ENCODE measurements at regions not wholly inside any gene's neighbourhood (a gene's known extent, or its start where the extent isn't known, plus 50 kb on each side); places are given as distances from the start of the nearest gene placed in this dataset.
"Not testable (repeated sequence)": the region's sequence is repeated elsewhere in the genome, so short reads cannot be mapped to it uniquely, and the experiment has no call there.

GRCh38 chr2:72024451-72025175, 123.0 kb downstream of the CYP26B1 start:
- no peak for DNase-seq (ENCODE audit: low read depth, low spot score)
- in situ Hi-C loops (cut with HindIII; ENCODE audit: low sequenced_read_pairs), result no loop called here
- no peak overlapping the region for H3K4me3 ChIP-seq (ENCODE audit: low read depth, low read length)
- TF ChIP-seq CTCF (IDR thresholded peaks at IDR 0.05; ENCODE audit: low read depth, low read length), result no peak

- no peak overlapping the region for H3K4me3 ChIP-seq (ENCODE audit: low read depth, low read length)
- in situ Hi-C loops (cut with HindIII; ENCODE audit: low sequenced_read_pairs), result no loop called here
- TF ChIP-seq CTCF (IDR thresholded peaks at IDR 0.05; ENCODE audit: low read depth, low read length), result no peak
- DNase-seq (ENCODE audit: low read depth, low spot score), result no peak
These were observed 123.8 kb downstream of the CYP26B1 start for GRCh38 chr2:72023678-72024390.

GRCh38 chr2:72021371-72021770, 126.3 kb downstream of the CYP26B1 start:
- H3K4me3 ChIP-seq (ENCODE audit: low read depth, low read length); DNase-seq (ENCODE audit: low read depth, low spot score); in situ Hi-C loops (cut with HindIII; ENCODE audit: low sequenced_read_pairs): not testable (repeated sequence)

- in situ Hi-C loops (cut with HindIII; ENCODE audit: low sequenced_read_pairs), result no loop called here
- no peak for DNase-seq (ENCODE audit: low read depth, low spot score)
- no peak overlapping the region for H3K4me3 ChIP-seq (ENCODE audit: low read depth, low read length)
- TF ChIP-seq CTCF (IDR thresholded peaks at IDR 0.05; ENCODE audit: low read depth, low read length), result no peak
These were observed 132.4 kb downstream of the CYP26B1 start for GRCh38 chr2:72015266-72015665.

GRCh38 chr2:72014831-72015230, 132.8 kb downstream of the CYP26B1 start:
- no peak for TF ChIP-seq CTCF (IDR thresholded peaks at IDR 0.05; ENCODE audit: low read depth, low read length)
- in situ Hi-C loops (cut with HindIII; ENCODE audit: low sequenced_read_pairs), result no loop called here
- no peak overlapping the region for H3K4me3 ChIP-seq (ENCODE audit: low read depth, low read length)
- no peak for DNase-seq (ENCODE audit: low read depth, low spot score)

GRCh38 chr2:72013726-72014125, 133.9 kb downstream of the CYP26B1 start:
- no peak for TF ChIP-seq CTCF (IDR thresholded peaks at IDR 0.05; ENCODE audit: low read depth, low read length)
- no peak for DNase-seq (ENCODE audit: low read depth, low spot score)
- in situ Hi-C loops (cut with HindIII; ENCODE audit: low sequenced_read_pairs), result no loop called here
- H3K4me3 ChIP-seq (ENCODE audit: low read depth, low read length), result no peak overlapping the region

- H3K4me3 ChIP-seq (ENCODE audit: low read depth, low read length), result no peak overlapping the region
- no peak for DNase-seq (ENCODE audit: low read depth, low spot score)
- TF ChIP-seq CTCF (IDR thresholded peaks at IDR 0.05; ENCODE audit: low read depth, low read length), result no peak
- in situ Hi-C loops (cut with HindIII; ENCODE audit: low sequenced_read_pairs), result no loop called here
These were observed 134.6 kb downstream of the CYP26B1 start for GRCh38 chr2:72012886-72013574.
